GM21825 (cell line): ENCODE measurements at regions not wholly inside any gene's neighbourhood (a gene's known extent, or its start where the extent isn't known, plus 50 kb on each side); places are given as distances from the start of the nearest gene placed in this dataset.

Experiments
- ATAC-seq: cut with Tn5 transposase; IDR thresholded peaks from one replicate; pipeline ENCODE4 v1.9.1; 2021; ENCODE audit warnings: mild to moderate bottlenecking, moderate library complexity; ENCODE audit not compliant: unreplicated experiment

DNA sequence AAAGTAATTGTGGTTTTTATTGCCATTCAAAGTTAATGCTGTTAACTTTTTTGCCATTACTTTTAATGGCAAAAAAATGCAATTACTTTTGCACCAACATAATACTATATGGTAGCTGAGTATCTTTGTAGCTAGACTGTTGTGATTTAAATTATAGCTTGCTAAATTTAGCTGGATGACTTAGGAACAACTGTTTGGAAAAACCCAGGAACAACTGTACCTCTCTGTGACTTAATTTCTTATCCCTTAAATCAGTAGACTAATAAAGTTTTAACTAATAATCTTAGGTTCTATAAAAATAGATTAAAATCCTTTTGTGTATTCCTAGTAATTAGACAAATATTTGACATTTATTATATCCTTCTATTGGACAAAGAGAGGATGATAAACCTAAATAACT lies 268.2 kb downstream of the TENT5A start:
- ATAC-seq = no peak

GRCh38 chr6:81480139-81480538 lies 272.3 kb downstream of the TENT5A start:
- no peak for ATAC-seq

DNA sequence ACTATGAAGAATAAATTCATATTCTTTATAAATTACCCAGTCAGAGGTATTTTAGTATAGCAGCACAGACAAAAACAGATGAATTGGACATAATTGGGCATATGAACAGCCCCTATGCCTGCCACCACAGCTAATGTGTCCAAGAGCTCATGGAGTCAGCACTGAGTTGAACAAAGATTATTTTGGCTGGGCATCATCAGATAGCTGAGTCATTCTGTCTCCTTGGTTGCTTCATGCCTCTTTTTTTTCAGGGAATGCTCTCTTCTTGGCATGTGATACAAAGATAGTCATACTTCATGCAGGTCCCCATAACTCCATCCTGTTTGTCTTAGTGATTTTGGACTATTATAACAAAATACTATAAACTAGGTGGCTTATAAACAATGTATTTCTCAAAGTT lies 275.6 kb downstream of the TENT5A start:
- ATAC-seq = no peak

- no peak for ATAC-seq
These were observed 276.8 kb downstream of the TENT5A start for GRCh38 chr6:81475646-81476045.

GRCh38 chr6:81465859-81466258 lies 286.6 kb downstream of the TENT5A start:
- ATAC-seq = no peak

DNA sequence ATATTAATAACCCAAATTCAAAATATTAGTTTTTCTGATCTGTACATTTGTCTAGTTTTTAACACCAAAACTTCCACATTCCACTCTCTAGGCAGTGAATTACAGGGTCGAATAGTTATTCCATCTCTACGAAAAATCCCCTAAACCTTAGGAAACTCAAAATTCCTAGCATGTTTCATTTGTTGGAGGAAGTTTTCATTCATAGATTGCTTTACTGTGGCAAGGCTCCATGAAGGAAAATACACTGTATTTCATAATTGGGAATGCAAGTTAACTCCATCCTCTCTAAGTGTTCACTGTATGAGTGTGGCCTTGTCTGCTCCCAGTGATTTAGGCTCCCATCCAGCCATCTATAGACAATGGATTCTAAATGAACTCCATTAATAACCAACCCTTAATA lies 296.1 kb downstream of the TENT5A start:
- ATAC-seq = no peak

DNA sequence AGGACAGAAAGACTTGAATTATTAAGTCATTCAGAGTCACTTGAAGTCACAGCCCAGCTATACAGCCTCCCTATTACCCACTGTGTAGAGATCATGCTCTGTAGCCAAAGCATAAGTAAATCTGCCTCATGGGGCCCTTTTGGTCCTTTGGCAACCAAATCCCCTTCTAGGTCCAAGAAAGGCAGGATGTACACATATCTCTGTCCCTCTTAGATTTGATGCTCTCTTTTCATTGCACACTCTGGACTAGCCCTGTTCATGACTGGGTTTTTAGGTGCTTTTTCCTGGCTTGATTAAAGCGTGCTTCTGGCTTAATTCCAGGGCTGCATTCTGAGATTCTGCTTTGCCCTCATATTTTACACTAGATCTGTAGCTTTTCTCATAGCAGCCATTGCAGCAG lies 296.8 kb downstream of the TENT5A start:
- ATAC-seq = no peak

DNA sequence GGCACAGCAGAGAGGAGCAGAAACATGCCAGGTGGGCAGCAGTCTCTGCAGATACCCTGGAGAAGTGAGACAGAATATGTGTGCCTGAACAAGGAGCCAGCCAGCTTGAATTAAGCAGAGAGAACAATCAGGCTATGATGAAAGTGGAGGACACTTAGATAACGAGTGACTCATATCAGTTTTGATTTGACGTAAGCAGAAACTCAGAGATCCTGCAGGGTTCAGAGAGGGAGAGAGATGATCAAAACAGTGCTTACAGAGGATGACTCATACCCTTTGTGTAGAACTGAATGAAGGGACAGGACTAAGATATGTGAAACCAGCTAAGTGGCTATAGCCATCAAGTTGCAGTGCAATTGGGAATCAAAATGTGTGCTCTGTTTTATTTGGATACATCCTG lies 300.7 kb downstream of the TENT5A start:
- no peak for ATAC-seq

GRCh38 chr6:81450180-81450579 lies 302.3 kb downstream of the TENT5A start:
- no peak for ATAC-seq

DNA sequence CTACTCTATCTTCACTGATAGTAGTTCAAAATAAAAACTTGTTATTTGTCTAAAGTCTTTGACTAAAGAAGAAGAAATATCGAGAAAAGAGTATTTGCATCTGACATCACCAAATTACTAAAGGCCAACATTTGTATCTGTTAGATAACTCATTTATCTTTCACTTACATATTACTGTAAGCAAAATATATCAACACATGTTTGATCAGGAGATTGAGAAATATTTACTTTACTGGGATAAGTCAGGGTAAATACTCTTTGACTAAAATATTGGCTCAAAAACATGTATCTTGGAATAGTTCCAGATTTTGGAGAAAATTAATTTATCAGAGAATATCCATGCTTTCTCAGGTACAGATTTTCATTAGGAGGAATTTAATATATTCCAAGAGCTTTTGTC lies 306.0 kb downstream of the TENT5A start:
- no peak for ATAC-seq

GRCh38 chr6:81439417-81439816 lies 313.1 kb downstream of the TENT5A start:
- ATAC-seq = no peak

- no peak for ATAC-seq
These were observed 315.5 kb downstream of the TENT5A start for GRCh38 chr6:81436990-81437389.

GRCh38 chr6:81413306-81413705 lies 339.2 kb downstream of the TENT5A start:
- no peak for ATAC-seq

DNA sequence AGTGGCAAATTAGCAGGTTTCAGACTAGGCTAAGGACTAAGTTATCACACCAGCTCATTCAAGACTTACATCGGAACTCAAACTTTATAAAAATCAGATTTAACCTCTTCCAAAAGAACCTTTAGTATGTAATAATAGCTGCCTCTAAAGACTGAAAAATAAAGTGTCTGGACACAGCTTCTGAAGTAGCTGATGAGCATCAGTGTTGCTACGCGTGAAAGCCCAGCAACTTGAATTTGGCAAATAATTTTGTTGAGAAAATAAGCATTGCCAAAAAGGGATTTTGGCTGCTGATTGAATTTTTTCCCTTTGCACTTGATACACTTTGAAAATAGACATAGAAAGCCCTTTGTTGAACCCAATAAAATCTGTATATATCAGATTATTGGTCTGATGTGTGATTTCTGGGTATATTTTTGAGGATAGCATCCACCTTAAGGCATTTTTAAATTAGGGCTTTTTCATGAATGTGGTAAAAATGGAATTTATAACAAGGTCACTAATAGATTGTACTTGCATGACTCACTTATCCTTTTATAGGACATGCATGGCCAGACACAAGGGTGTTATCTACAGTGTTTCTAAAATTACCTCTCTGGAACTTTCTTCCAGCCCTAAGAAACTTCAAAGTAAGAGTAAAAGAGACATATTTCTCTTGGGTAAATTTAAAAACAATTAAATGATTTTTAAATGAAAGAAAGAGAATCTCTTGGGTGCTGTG lies 350.4 kb downstream of the TENT5A start:
- no peak for ATAC-seq

DNA sequence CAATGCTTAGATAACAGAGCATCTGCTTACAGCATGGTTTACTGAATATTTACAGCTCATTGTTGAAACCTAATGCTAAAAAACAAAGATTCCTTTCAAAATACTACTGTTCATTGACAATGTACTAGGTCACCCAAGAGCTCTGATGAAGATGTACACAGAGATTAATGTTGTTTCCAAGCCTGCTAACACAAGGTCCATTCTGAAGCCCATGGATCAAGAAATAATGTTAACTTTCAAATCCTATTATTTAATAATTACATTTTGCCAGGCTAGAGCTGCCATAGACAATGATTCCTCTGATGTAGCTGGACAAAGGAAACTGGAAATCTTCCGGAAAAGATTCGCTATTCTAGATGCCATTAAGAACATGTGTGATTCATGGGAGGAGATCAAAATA lies 355.6 kb downstream of the TENT5A start:
- ATAC-seq = no peak

- ATAC-seq = no peak
These were observed 365.3 kb downstream of the TENT5A start for GRCh38 chr6:81387163-81387562.

- ATAC-seq = no peak
These were observed 367.6 kb downstream of the TENT5A start for GRCh38 chr6:81384921-81385320.

DNA sequence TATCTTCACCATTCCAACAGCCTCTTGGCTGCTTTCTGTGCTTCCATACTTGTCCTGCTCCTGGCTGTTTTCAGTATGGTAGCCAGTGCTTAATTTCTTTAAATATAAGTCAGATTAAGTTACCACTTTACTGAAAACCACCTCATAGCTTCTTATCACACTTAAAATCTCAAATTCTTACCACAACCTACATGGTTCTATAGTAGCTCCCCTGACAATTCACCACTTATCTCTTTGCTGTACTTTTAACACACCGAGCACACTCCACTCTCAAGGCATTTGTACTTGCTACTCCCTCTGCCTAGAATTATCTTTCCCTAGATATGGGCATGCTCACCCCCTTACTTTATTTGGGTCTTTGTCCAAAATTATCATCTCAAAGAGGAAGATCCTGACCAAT lies 369.0 kb downstream of the TENT5A start:
- no peak for ATAC-seq

DNA sequence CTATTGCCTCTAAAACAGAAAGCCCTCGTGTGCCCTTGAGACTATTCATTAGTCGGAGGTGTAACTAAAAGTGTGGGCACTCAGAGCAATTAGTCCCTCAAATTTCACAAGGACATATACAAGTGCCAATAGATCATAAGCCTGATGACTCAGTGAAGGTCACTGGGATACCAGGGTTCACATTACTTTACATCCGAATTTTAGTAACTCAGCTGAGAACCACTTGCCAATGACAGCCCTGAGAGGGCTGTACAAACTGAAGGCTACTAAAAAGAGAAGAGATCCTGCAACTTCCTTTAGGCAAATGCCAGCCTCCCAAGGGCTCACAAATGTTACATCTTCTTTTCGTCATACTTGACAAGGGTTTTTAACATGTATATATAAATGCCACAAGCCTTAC lies 369.6 kb downstream of the TENT5A start:
- no peak for ATAC-seq

GRCh38 chr6:81381382-81381916 lies 371.0 kb downstream of the TENT5A start:
- no peak for ATAC-seq

- no peak for ATAC-seq
These were observed 371.7 kb downstream of the TENT5A start for GRCh38 chr6:81380718-81381338.

- no peak for ATAC-seq
These were observed 375.7 kb downstream of the TENT5A start for GRCh38 chr6:81376745-81377144.

DNA sequence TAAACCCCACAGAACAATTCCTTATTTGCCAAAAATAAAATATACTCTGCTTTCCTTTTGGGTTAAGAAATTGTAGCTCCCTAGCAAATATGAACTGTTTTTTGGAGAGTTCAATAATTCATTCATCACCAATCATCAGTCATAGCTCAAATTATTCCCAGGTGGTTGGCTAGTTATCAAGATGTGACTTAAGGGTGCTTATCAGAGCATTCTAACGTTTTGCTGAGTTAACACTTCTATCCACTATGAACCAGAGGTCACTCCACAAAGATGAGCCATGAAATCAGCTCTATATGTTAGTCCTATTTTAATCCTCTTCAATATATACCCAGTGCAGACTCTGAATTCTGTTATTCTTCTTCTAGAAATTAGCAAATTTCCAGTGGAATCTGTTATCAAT lies 379.1 kb downstream of the TENT5A start:
- no peak for ATAC-seq
